ENCODE measurements at regions not wholly inside any gene's neighbourhood (a gene's known extent, or its start where the extent isn't known, plus 50 kb on each side); places are given as distances from the start of the nearest gene placed in this dataset.

DNA sequence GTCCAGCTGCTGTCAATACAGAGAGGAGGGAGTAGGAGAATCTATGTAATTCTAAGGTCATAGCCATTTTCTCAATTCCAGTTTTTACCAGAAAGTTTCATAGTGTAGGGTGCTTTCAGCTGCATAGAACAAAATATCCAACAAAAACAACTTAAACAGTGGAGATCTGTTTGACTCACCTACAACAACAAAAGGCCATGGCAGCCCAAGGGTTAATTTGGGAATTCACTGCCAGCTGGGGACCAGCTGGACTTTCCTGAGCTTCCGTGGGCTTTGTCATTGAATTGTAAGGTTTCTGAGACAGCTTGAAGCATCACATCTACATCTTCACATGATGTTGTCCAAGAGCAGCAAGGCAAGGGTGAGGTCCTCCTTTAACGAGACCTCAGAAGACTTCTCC, 512.7 kb downstream of the IRS1 start:
- Histone ChIP-seq H3T11ph (ENCODE audit: low read length) (no peak overlapping the region), H2BK20ac (ENCODE audit: low read depth, low read length, poor library complexity, severe bottlenecking) (no peak overlapping the region), H3K79me1 (ENCODE audit: insufficient read depth, low read depth, low read length, poor library complexity, severe bottlenecking) (no peaks in the 10 kb centered on the region), H3K4me1 (ENCODE audit: insufficient read depth, low read length) (no peaks in the 10 kb centered on the region), H3K56ac (ENCODE audit: insufficient read length, low read depth, low read length) (no peak overlapping the region), H2BK15ac (ENCODE audit: low read depth, low read length) (no peak overlapping the region), H2BK12ac (ENCODE audit: insufficient read length, low read depth, low read length) (no peak overlapping the region), H3K18ac (ENCODE audit: insufficient read length, low read depth, low read length) (no peak overlapping the region), H2AK5ac (ENCODE audit: insufficient read length, low read length) (no peak overlapping the region), H3K4me2 (ENCODE audit: insufficient read depth, insufficient read length, low read length) (no peak overlapping the region), H3K9me3 (ENCODE audit: control insufficient read depth, low read depth, low read length) (no peaks in the 10 kb centered on the region), H2AFZ (ENCODE audit: low read length) (no peak overlapping the region), H4K5ac (ENCODE audit: insufficient read length, low read depth, low read length) (no peak overlapping the region), H3K4ac (ENCODE audit: low read depth, low read length) (no peak overlapping the region), H3K27ac (ENCODE audit: insufficient read length, low read depth, low read length) (no peak overlapping the region), H2BK5ac (ENCODE audit: insufficient read length, low read length) (no peak overlapping the region), H3K23me2 (ENCODE audit: insufficient read length, low read depth, low read length, poor library complexity, severe bottlenecking) (no peaks in the 10 kb centered on the region), H3K23ac (ENCODE audit: insufficient read length, low read depth, low read length) (no peak overlapping the region), H2BK120ac (ENCODE audit: low read depth, low read length, poor library complexity, severe bottlenecking) (no peak overlapping the region), H3K14ac (ENCODE audit: insufficient read depth, low read length) (no peak overlapping the region), H4K8ac (replicated peaks; ENCODE audit: insufficient read length, low read depth, low read length) (no peak overlapping the region), H3K9ac (ENCODE audit: extremely low read depth, insufficient read length, low read length) (no peak overlapping the region), H3K79me2 (ENCODE audit: insufficient read depth, low read length) (no peaks in the 10 kb centered on the region), H3K27me3 (ENCODE audit: insufficient read depth, low read length) (no peaks in the 10 kb centered on the region), H4K91ac (ENCODE audit: insufficient read length, low read depth, low read length) (no peak overlapping the region), H4K20me1 (ENCODE audit: control insufficient read depth, insufficient read depth, insufficient read length) (no peaks in the 10 kb centered on the region)
- Mint-ChIP-seq H3K36me3 (ENCODE audit: insufficient read depth in 1 of 3, low read depth in 3 of 3) (peaks cover 0 to 14% (median 8%) of the 10 kb centered on the region in 3 experiments; a peak in 5 of 7 replicates), H3K27me3 (ENCODE audit: low read depth) (no peaks in the 10 kb centered on the region), H3K4me3 (no peak overlapping the region), H3K9me3 (peaks cover 15 to 17% of the 10 kb centered on the region in 2 experiments), H3K27ac (no peak overlapping the region), H3K4me1 (no peaks in the 10 kb centered on the region)
- WGBS (ENCODE audit: extremely low coverage, insufficient read length, low lambda C conversion rate): no CpG with 5 or more reads among the region's 2 CpGs
- DNase-seq: no peak
- no peak for TF ChIP-seq CTCF (conservative IDR thresholded peaks at IDR 0.05)

All from H9 (cell line).